ENCODE measurements at regions not wholly inside any gene's neighbourhood (a gene's known extent, or its start where the extent isn't known, plus 50 kb on each side); places are given as distances from the start of the nearest gene placed in this dataset.
"Not testable (repeated sequence)": the region's sequence is repeated elsewhere in the genome, so short reads cannot be mapped to it uniquely, and the experiment has no call there.

DNA sequence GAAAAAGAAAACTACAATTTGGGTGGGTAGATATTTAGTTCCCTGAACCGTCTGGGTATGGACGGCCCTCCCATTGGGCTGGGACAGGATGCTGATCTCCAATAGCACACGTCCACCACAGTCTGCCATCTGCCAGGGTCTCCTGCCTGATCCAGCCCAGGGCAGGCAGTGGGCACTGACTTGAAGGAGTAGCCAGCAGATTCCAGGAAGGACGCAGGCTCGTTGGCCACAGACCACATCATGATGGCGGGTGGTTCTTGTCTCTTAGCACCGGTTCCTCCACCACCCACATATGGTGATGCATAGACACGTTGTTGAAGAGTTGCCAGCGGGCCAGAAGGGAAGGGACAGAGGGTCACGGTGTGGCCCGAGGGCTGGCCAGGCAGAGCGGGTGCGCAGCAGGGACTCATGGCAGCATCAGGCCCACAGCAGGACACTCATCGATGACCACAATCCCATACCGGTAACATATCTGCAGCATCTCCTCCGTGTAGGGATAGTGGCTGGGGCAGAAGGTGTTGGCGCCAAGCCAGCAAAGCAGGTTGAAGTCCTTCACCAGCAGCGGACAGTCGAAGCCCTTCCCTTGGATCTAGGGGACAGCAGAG is 155.8 kb upstream of the FAM174A start:
- not testable (repeated sequence) for DNase-seq (ENCODE audit: low read depth, low spot score)

DNA sequence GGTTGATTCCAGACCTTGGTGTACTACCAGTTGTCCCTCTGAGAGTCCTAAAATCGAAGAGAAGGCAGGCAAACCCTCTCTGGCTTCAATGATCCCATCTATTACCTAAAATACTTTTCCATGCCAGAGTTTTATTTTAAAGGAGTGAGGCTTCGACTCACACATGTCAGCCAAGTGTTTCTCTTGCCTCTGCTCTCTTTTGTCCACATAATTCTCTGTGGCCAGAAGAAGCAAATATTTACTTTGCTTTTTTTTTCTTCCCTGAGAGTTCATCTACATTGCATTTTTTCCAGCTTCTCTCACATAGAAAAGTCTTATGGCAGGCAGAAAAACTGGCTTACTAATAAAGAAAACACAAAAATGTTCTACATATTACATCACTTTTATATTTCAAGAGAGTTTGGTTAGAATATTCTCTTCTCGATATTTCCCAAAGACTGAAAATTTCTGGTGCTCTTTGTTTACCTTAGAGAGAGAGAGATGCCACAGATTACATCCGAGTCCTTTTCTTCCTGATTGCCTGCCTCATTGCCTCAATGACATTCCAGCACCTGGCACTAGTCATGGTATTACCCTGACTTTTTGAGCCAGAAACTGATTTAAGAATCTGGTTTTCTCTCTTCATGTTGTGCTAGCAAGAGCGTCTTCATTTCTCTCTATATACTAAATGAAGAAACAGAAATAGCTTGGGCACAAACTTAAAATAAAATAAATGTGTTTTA is 170.3 kb upstream of the FAM174A start:
- not testable (repeated sequence) for DNase-seq (ENCODE audit: low read depth, low spot score)

DNA sequence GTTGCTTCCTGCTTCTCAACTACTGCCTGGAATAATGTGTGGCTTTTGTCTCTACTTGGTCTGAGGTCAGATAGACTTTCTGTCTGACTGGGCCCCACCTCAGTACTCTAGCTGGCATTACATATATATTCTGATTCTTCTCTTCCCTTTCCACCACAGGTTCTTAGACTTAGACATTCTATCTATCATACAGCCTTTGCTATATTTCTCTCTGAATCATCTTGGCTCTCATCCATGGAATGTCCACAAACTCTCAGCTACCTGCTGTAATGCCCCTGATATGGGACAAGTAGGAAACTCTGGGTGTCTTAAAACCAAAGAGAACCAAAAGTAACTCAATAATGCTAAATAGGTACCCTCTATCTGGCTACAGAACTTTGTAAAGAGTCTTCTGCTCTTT is 170.8 kb upstream of the FAM174A start:
- DNase-seq (ENCODE audit: low read depth, low spot score), result not testable (repeated sequence)

DNA sequence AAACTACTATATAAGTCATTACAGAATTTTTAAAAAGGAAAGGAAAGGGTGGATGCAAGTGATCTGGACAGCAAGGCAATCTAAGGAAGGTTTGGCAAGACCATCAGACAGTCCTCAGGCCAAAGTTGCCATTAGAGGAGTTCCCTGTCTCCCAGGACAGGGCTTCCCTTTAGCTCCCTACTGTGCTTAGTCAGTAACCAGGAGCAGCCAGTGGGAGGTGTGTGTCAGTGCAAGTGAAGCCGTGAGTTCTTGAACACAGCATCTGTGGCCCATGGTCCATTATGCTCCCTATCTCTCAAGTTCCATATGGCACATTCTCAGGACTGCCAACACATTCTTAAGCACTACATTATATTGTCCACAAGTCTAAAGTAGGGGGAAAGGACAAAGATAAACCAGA is 175.2 kb upstream of the FAM174A start:
- DNase-seq (ENCODE audit: low read depth, low spot score), result not testable (repeated sequence)

DNA sequence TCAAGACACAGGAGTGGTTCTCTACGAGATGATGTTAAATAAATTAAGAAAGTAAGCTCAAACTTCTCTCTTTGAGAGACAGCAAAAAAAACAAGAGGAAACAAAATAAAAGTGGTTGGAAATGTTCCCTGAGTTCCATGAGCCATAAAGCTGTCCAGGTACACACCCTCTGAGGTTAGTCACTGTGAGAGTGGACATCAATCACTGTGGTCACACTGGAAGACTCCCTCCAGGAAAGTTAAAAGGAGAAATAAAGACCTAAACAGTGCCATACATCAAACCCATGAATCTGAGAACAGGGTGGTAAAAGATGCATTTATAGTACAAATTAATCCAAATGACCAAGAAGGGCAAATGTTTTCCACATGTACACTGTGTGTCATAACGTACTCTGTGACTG is 188.9 kb upstream of the FAM174A start:
- not testable (repeated sequence) for DNase-seq (ENCODE audit: low read depth, low spot score)

DNA sequence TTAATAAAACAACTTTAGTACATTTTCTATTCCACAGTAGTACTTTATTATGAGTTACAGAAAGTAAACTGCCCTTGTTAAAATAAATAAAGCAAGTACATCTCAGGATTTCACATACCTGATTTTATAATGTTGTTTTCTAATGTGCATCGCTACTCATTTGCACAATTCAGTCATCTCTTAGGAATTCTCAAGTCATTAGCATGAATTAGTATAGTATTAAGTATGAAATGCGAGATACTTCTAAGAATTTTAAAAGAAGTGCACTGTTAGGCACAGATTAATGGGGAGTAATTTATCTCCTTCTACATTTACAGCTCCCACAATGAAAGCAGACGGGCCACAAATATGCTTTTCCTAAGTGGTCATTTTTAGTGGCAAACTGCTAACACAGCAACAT is 193.7 kb upstream of the FAM174A start:
- not testable (repeated sequence) for DNase-seq (ENCODE audit: low read depth, low spot score)

DNA sequence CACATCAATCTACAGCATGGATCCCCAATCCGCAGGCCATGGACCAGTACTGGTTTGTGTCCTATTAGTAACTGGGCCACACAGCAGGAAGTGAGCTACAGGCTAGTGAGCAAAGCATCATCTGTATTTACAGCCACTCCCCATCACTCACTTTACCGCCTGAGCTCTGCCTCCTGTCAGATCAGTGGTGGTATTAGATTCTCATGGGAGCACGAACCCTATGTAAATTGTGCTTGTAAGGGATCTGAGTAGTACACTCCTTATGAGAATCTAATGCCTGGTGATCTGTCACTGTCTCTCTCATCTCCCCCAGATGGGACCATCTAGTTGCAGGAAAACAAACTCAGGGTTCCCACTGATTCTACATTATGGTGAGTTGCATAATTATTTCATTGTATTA is 212.7 kb upstream of the FAM174A start:
- DNase-seq (ENCODE audit: low read depth, low spot score), result no peak

DNA sequence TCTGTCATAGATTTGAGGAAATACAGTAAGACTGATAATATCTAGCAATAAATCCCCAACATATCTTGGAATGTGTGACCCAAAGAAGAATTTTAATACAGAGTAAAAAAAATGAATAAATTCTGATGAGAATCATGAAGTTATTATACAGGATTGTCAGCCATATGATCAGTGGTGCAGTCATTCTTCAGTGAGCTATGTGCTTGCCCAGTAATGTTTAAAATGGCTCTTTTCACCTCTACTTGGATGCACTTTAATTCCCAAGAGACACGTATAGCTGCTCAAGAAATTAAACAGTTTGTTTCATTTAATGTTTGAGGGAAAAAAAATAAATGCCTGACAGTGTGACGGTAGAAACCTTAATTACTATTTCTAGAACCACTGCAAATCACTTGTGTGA is 215.3 kb upstream of the FAM174A start:
- no peak for DNase-seq (ENCODE audit: low read depth, low spot score)

DNA sequence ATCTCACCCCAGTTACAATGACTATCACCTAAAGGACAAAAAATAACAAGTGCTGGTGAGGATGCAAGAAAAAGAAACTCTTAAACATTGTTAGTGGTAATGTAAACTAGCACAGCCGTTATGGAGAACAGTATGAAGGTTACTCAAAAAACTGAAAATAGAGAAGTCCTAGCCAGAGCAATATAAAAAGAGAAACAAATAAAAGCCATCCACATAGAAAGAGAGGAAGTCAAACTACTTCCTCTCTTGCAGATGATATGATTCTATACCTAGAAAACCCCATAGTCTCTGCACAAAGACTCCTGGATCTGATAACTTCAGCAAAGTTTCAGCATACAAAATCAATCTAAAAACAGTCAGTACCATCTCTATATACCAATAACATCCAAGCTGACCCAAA is 221.5 kb upstream of the FAM174A start:
- no peak for DNase-seq (ENCODE audit: low read depth, low spot score)

DNA sequence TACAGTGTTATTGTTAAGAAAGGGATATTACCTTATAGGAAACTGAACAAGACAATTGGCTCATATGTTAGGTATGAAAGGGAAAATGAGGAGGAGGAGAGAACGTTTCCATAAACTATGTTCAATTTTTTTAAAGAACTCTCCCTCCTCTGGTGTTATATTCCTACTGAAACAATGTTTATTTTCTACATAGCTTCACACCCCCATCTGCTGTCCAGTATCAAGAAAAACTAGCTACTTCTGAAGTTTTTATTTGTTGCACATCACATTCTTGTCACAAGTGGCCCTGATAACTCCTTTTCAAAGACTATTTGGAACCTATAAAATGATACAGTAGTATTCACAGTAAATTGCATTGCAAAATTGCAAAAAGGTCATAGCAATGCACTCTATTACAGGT is 223.4 kb upstream of the FAM174A start:
- no peak for DNase-seq (ENCODE audit: low read depth, low spot score)

DNA sequence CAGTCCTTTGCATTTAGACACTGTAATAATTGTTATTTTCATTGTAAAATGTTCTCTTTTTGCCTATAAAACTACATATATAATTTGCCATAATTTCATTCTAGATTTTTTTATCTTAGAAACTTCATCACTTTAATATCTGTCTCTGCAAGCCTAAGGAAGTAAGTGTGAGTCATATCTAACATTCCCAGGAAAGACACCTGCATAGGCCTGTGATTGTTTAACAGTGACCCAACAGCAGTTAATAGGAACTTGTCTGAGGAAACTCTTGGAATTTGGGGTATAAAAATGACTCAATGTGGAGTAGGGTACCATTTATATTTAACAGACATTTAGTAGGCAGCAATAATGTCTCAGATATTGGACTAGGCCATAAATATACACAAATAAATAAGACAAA is 229.2 kb upstream of the FAM174A start:
- no peak for DNase-seq (ENCODE audit: low read depth, low spot score)

DNA sequence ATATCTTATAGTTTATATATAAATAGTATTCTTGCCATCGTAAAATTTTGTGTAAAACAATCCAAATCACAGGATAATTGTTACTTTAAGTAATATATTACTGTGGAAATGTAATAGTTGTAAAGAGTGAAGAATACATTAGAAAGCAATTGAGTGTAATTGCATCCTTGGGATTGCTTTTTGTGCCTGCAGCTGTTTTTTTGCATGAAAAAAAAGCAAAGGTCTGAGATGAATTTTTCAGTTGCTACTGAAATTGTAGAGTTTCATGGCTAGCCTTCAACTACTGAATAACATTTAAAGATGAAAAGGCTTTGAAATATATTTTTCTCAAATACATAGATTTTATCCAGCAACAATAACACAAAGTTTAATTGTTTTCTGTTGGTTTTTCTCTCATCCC is 232.0 kb upstream of the FAM174A start:
- DNase-seq (ENCODE audit: low read depth, low spot score), result no peak

DNA sequence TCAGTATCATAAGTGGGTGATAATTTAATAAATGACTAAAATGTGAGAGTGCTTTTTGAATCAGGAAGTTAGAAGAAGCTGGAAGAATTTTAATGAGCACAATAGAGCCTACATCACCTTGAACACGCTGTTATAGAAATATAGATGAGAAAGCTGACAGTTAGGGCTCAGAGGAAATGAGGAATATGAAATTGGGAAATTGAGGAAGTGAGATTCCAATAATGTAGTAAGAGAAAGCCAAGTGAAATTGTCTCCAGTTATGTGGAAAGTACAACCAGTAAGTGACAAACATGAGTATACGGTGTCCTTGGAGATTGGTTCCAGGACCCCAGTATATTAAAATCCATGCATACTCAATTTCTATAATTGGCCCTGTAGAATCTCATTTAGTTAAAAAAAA is 235.9 kb upstream of the FAM174A start:
- no peak for DNase-seq (ENCODE audit: low read depth, low spot score)

DNA sequence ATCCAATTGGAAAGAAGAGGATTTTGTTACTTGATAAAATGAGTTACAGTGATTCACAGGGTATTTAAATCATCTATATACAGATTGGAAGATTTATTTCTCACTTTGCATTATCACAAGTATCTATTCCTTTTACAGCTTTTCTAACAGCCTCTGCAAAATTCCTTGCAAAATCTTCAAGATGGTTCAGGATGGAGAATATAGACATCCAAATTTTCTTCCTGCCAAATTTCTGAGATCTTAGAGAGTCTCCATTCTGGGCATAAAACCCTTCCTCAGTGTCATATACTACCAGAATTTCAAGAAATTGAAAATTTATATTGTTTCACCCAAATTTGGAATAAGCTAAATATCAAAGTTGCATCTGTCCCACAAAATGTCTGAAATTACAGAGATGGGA is 259.1 kb upstream of the FAM174A start:
- no peak for DNase-seq (ENCODE audit: low read depth, low spot score)

DNA sequence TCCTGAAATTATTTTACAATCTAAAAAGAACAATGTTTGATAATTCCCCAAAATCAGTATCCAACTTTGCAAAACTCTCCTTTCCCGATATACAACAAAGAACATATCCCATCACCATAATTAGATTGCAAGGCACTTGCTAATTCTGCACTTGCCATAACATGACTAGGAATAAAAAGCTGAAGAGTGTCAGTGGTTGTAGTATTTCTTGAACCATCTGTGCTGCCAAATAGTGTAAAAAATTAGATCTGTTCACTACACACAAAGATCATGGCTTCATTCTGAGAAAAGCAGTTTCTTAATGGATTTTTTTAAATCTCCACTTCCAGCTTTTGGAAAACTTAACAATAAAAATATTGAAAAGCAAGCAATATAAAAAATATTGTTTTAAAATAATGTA is 259.5 kb upstream of the FAM174A start:
- DNase-seq (ENCODE audit: low read depth, low spot score), result no peak

DNA sequence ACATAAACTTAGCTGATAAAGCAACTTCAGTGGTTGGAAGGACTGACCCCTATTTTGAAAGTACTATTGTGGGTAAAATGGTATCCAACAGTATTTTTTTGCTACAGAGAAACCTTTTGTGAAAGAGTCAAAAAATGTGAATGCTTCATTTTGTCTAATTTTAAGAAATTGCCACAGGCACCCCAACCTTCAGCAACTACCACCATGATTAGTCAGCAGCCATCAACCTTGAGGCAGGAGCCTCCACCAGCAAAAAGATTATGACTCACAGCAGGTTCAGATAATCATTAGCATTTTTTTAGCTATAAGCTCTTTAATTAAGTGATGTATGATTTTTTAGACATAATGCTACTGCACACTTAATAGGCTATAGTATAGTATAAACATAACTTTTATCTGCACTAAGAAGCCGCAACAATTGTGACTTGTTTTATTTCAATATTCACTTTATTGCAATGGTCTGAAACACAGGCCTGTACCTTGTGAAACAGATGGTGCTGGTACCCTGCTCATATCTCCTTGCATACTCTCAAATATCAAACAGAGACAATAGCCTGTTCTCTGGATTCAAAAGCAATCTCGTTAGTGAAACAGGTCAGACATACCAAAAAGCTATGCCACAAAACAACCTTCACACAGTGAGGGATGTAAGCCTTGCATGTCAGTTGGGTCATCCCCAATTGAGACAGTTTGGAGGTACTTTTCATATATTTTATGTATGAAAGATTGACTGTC is 261.2 kb upstream of the FAM174A start:
- DNase-seq (ENCODE audit: low read depth, low spot score), result no peak

DNA sequence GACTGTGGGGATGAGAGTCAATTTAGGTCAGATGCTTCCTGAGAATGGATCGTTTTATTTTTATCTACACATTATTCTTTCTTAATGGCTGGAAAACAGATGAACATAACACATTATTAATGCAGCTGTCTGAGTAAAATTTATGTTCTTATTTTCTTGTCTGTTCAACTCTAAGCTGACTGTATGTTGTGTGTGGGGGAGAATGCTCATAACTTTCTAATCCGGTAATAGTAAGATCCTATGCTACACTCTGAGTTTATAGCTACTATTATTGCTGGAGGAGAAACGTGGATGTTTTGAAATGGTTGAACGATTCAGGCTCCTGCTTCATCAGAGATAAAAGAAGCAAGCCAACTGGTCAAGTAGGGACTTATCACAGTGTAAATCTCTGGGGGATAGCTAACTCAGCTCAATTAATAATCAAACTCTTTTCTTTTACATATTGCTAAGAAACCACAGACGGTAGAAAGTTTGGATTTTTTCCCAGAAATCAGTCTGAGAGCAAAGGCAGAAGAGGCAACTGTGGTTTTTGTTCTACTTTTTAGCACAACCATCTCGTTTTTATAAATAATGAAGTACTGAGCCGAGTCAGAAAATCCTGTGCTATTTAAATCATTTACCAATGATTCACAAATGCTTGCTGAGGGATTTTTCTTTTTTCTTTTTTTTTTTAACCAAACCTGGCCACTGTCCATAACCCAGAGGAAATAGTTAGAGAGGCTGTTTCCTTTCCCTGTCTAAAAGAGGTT is 265.0 kb upstream of the FAM174A start:
- no peak for DNase-seq (ENCODE audit: low read depth, low spot score)

DNA sequence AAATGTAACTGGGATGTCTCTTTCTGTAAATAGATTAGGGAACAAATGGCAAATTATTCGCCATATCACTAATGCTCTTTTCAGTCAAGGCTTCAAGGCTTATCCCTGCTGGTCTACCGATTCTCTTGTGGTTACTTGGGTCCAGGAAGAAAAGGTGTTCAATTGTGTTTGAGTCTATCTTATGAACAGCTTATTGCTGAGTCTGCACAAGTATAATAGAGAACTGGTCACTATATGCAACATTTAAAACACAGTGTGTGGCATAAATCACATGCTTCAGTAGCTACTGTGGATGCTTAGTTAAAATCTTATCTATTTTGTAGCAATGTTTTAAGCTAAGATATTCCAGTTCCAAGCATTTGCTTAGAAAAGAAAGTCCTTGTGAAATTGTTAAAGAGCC is 274.2 kb upstream of the FAM174A start:
- DNase-seq (ENCODE audit: low read depth, low spot score), result no peak

DNA sequence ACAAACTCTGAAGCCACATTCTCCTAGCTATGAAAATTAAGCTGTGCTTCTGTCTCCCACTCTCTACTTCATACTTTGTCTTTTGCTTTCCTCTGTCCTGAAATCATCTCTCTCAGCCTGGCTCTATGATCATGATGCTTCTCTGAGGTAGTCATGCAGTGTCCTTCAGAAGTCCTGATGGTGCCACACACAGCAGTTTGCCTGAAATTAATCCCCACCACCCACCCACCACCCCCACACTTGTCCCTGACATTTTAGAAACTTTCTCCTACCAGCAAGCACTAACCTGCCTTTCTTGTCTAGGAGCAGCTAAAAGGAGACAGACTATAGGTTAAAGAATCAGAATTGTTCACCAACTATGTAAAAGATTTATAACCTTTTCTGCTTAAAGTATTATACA is 282.2 kb upstream of the FAM174A start:
- no peak for DNase-seq (ENCODE audit: low read depth, low spot score)

DNA sequence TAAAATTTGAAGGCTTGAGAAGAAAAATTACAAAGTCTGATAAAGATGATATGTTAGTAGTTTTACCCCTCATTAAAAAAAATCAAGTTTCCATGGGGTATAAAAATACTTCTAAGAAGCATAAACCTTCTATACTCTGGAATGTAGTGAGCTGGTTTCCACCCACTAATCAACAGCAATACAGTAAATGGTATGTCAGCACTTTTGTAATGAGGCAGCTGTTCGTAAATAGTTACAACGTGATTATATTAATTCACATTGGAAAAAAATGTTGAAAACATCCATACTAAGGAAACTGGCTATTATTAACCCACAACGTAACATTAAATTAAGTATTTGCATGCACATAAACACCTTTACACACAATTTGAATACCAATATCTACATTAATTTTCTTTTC is 283.1 kb upstream of the FAM174A start:
- no peak for DNase-seq (ENCODE audit: low read depth, low spot score)

DNA sequence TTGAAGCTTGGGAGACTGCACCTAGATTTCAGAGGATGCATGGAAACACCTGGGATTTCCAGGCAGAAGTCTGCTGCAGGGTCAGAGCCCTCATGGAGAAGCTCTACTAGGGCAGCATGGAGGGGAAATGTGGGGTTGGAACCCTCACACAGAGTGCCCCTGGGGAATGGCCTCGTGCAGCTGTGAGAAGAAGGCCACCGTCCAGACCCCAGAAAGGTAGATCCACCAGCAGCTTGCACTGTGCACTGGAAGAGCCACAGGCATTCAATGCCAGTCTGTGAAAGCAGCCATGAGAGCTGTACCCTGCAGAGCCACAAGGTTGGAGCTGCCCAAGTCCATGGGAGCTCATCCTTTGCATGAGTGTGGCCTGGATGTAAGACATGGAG is 285.3 kb upstream of the FAM174A start:
- no peak for DNase-seq (ENCODE audit: low read depth, low spot score)

DNA sequence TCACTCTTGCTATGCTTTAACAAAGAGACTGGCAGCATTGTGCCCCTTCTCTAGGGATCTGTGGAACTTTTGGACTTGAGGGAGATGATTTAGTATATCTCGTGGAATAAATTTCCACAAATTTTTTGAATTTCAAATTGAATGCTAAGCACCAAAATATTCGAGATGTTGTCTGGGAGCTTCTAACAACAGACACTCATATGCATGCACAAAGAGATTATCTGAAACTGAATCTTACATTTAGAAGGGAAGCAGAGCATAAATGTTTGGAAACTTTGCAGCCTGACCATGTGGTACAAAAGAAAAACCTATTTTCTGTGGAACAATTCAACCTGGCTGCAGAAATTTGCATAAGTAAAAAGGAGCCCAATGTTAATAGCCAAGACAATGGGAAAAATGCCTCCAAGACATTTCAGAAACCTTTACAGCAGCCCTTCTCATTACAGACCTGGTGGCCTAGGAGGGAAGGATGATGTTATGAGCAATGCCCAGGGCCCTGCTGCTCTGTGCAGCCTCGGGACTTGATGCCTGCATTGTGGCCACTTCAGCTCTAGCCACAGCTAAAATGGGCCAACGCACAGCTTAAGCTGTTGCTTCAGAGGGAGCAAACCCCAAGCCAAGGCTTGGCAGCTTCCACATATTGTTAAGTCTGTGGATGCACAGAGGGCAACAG is 285.8 kb upstream of the FAM174A start:
- DNase-seq (ENCODE audit: low read depth, low spot score), result no peak
